Astrocyte (in vitro differentiated cells and primary cell): ENCODE measurements at regions not wholly inside any gene's neighbourhood (a gene's known extent, or its start where the extent isn't known, plus 50 kb on each side); places are given as distances from the start of the nearest gene placed in this dataset.

ENCODE experiments used
- DNase-seq: peaks from one replicate; pipeline ENCODE4 v3.0.0-alpha.2; 2010; ENCODE audit warnings: low read depth
- FAIRE-seq: peaks from 2 replicates; lab custom pipeline; 2011; peaks lifted over from hg19 to GRCh38; lab: Jason Lieb, UNC
- H2AFZ ChIP-seq: 2 replicates; pipeline ENCODE4 v1.6.0; 2012; ENCODE audit warnings: low read depth, low read length, inconsistent platforms
- H3K27ac ChIP-seq: 2 replicates; pipeline ENCODE4 v1.5.1; 2011; ENCODE audit warnings: low read depth, low read length, inconsistent platforms
- H3K27me3 ChIP-seq: 2 replicates; pipeline ENCODE4 v1.6.0; 2011; ENCODE audit warnings: low read length, inconsistent platforms; ENCODE audit not compliant: insufficient read depth
- H3K36me3 ChIP-seq: 2 replicates; pipeline ENCODE4 v1.5.1; 2011; ENCODE audit warnings: low read length, inconsistent platforms; ENCODE audit not compliant: insufficient read depth
- H3K4me1 ChIP-seq: 2 replicates; pipeline ENCODE4 v1.5.1; 2011; ENCODE audit warnings: low read length, inconsistent platforms; ENCODE audit not compliant: insufficient read depth
- H3K4me2 ChIP-seq: 2 replicates; pipeline ENCODE4 v1.6.0; 2012; ENCODE audit warnings: low read length, inconsistent platforms
- H3K4me3 ChIP-seq: 2 replicates; pipeline ENCODE4 v1.5.1; 2011; ENCODE audit warnings: low read depth, mild to moderate bottlenecking, low read length, inconsistent platforms; ENCODE audit not compliant: insufficient read depth
- H3K79me2 ChIP-seq: 2 replicates; pipeline ENCODE4 v1.6.0; 2012; ENCODE audit warnings: mild to moderate bottlenecking, low read length, inconsistent platforms; ENCODE audit not compliant: insufficient read depth
- H3K9ac ChIP-seq: 2 replicates; pipeline ENCODE4 v1.6.0; 2012; ENCODE audit warnings: mild to moderate bottlenecking, low read length, inconsistent platforms
- H3K9me3 ChIP-seq: 2 replicates; pipeline ENCODE4 v1.5.1; 2012; ENCODE audit warnings: low read depth, mild to moderate bottlenecking, low read length, inconsistent platforms; ENCODE audit not compliant: insufficient read depth
- H4K20me1 ChIP-seq: 2 replicates; pipeline ENCODE4 v1.6.0; 2012; ENCODE audit warnings: low read length, inconsistent platforms; ENCODE audit not compliant: insufficient read depth
- H3K27ac Mint-ChIP-seq: one replicate; pipeline ENCODE4 v1.8.0; 2021; ENCODE audit warnings: mild to moderate bottlenecking, mixed read lengths; ENCODE audit not compliant: unreplicated experiment
- H3K27me3 Mint-ChIP-seq: one replicate; pipeline ENCODE4 v1.8.0; 2021; ENCODE audit warnings: low read depth, mixed read lengths; ENCODE audit not compliant: unreplicated experiment
- H3K36me3 Mint-ChIP-seq: one replicate; pipeline ENCODE4 v1.8.0; 2021; ENCODE audit warnings: low read depth, mixed read lengths; ENCODE audit not compliant: unreplicated experiment
- H3K4me1 Mint-ChIP-seq: one replicate; pipeline ENCODE4 v1.8.0; 2021; ENCODE audit warnings: low read depth, mixed read lengths; ENCODE audit not compliant: unreplicated experiment
- H3K4me3 Mint-ChIP-seq: one replicate; pipeline ENCODE4 v1.8.0; 2021; ENCODE audit warnings: mild to moderate bottlenecking, moderate library complexity, mixed read lengths; ENCODE audit not compliant: unreplicated experiment
- H3K9me3 Mint-ChIP-seq: one replicate; pipeline ENCODE4 v1.8.0; 2021; ENCODE audit warnings: mild to moderate bottlenecking, mixed read lengths; ENCODE audit not compliant: unreplicated experiment
- CTCF ChIP-seq: IDR thresholded peaks from 2 replicates; pipeline ENCODE4 v1.5.1; 2011; ENCODE audit warnings: low read depth, mild to moderate bottlenecking, inconsistent platforms, low read length, moderate library complexity; ENCODE audit not compliant: insufficient read depth
- EZH2 ChIP-seq: IDR thresholded peaks from 2 replicates; pipeline ENCODE4 v1.6.1; 2012; ENCODE audit warnings: mild to moderate bottlenecking, low read length, inconsistent platforms; ENCODE audit not compliant: insufficient read depth

- Histone ChIP-seq H3K4me3 (no peak overlapping the region), H2AFZ (no peak overlapping the region), H3K36me3 (no peaks in the 10 kb centered on the region), H3K4me2 (no peak overlapping the region), H4K20me1 (no peaks in the 10 kb centered on the region), H3K4me1 (no peaks in the 10 kb centered on the region), H3K27me3 (no peaks in the 10 kb centered on the region), H3K27ac (no peak overlapping the region), H3K9ac (no peak overlapping the region), H3K79me2 (no peaks in the 10 kb centered on the region), H3K9me3 (no peaks in the 10 kb centered on the region)
- no peak for TF ChIP-seq EZH2
- TF ChIP-seq CTCF = no peak
- Mint-ChIP-seq H3K27ac (no peak overlapping the region), H3K27me3 (peaks cover 52% of the 10 kb centered on the region), H3K4me3 (no peak overlapping the region), H3K36me3 (no peaks in the 10 kb centered on the region), H3K4me1 (no peaks in the 10 kb centered on the region), H3K9me3 (peaks cover 8% of the 10 kb centered on the region)
- DNase-seq (no peak), FAIRE-seq (no peak)
These were observed 119.8 kb downstream of the RBFOX3 start for GRCh38 chr17:79491006-79491405.

- Histone ChIP-seq H3K9me3 (no peaks in the 10 kb centered on the region), H3K4me1 (no peaks in the 10 kb centered on the region), H3K9ac (no peak overlapping the region), H3K27me3 (no peaks in the 10 kb centered on the region), H2AFZ (no peak overlapping the region), H3K79me2 (no peaks in the 10 kb centered on the region), H4K20me1 (no peaks in the 10 kb centered on the region), H3K36me3 (no peaks in the 10 kb centered on the region), H3K4me3 (no peak overlapping the region), H3K4me2 (no peak overlapping the region), H3K27ac (no peak overlapping the region)
- DNase-seq (no peak), FAIRE-seq (no peak)
- TF ChIP-seq EZH2 = no peak
- no peak for TF ChIP-seq CTCF
- H3K4me3 Mint-ChIP-seq = no peak overlapping the region
- H3K9me3 Mint-ChIP-seq = peaks cover 8% of the 10 kb centered on the region
- H3K36me3 Mint-ChIP-seq = no peaks in the 10 kb centered on the region
- H3K27me3 Mint-ChIP-seq = peaks cover 52% of the 10 kb centered on the region
- no peak overlapping the region for H3K27ac Mint-ChIP-seq
- H3K4me1 Mint-ChIP-seq = no peaks in the 10 kb centered on the region
These were observed 120.3 kb downstream of the RBFOX3 start for GRCh38 chr17:79490530-79490929.

- FAIRE-seq = no peak
- H3K27me3 Mint-ChIP-seq = peaks cover 60% of the 10 kb centered on the region
These were observed 123.7 kb downstream of the RBFOX3 start for GRCh38 chr17:79487149-79487548.

More at GRCh38 chr17:79487149-79487548, 123.7 kb downstream of the RBFOX3 start:
- Histone ChIP-seq H3K27ac (no peak overlapping the region), H3K9ac (no peak overlapping the region), H3K27me3 (no peaks in the 10 kb centered on the region), H2AFZ (no peak overlapping the region), H3K9me3 (no peaks in the 10 kb centered on the region), H3K4me2 (no peak overlapping the region), H3K4me1 (no peaks in the 10 kb centered on the region), H3K36me3 (no peaks in the 10 kb centered on the region), H3K79me2 (no peaks in the 10 kb centered on the region), H4K20me1 (no peaks in the 10 kb centered on the region), H3K4me3 (no peak overlapping the region)
- no peak for TF ChIP-seq CTCF
- no peak for TF ChIP-seq EZH2
- Mint-ChIP-seq H3K9me3 (peaks cover 2% of the 10 kb centered on the region), H3K4me1 (no peaks in the 10 kb centered on the region), H3K27ac (no peak overlapping the region), H3K4me3 (no peak overlapping the region), H3K36me3 (no peaks in the 10 kb centered on the region)
- no peak for DNase-seq
